ENCODE measurements at regions not wholly inside any gene's neighbourhood (a gene's known extent, or its start where the extent isn't known, plus 50 kb on each side); places are given as distances from the start of the nearest gene placed in this dataset.

GRCh38 chr20:6180531-6180930, 57.7 kb upstream of the FERMT1 start:
- TF ChIP-seq ZNF800 (CRISPR knock-in tag; IDR thresholded peaks at IDR 0.05) (no peak), ZNF773 (CRISPR knock-in tag; IDR thresholded peaks at IDR 0.05; ENCODE audit: borderline replicate concordance) (no peak), MXD1 (CRISPR knock-in tag; IDR thresholded peaks at IDR 0.05) (no peak), ESRRA (CRISPR knock-in tag; IDR thresholded peaks at IDR 0.05; ENCODE audit: low read depth) (no peak), ZNF101 (CRISPR knock-in tag; IDR thresholded peaks at IDR 0.05; ENCODE audit: borderline replicate concordance, low read depth) (no peak), BHLHE40 (IDR thresholded peaks at IDR 0.05; ENCODE audit: low read length) (no peak), ZMAT3 (CRISPR knock-in tag; conservative IDR thresholded peaks at IDR 0.05) (no peak), NFIB (CRISPR knock-in tag; IDR thresholded peaks at IDR 0.05; ENCODE audit: borderline replicate concordance) (no peak)
- H3K36me3 ChIP-seq (replicated peaks in 1 of 2; ENCODE audit: control insufficient read depth in 1 of 2, insufficient read depth in 2 of 2, low read length in 2 of 2), result no peaks in the 10 kb centered on the region
- 22% methylated on average over 4 of the region's 4 CpGs for WGBS (ENCODE audit: low lambda C conversion rate)
- H3K9me3 ChIP-seq (ENCODE audit: low read length), result no peaks in the 10 kb centered on the region
- no peak overlapping the region for H3K4me2 ChIP-seq (ENCODE audit: low read depth, low read length)
- ATAC-seq, result no peak
- FAIRE-seq, result no peak
- intact Hi-C loops (cut with micrococcal nuclease; ENCODE audit: unreplicated experiment) (no loop called here), in situ Hi-C loops (cut with HindIII; ENCODE audit: extremely low pct_ligation_motif_present, low pct_unique_long_range_greater_than_20kb) (no loop called here)
- no peak for DNase-seq (ENCODE audit: low spot score)
- H2AFZ ChIP-seq (ENCODE audit: low read length), result no peak overlapping the region
- POLR2A ChIA-PET, result no interaction called here
- H3K9ac ChIP-seq (ENCODE audit: insufficient read depth, low read depth, low read length), result no peak overlapping the region
- no peaks in the 10 kb centered on the region for H3K4me1 ChIP-seq (ENCODE audit: insufficient read depth, low read length)
- H3K4me3 ChIP-seq (replicated peaks in 1 of 3; ENCODE audit: insufficient read depth in 1 of 3, low read depth in 2 of 3, low read length in 3 of 3), result no peak overlapping the region
- H3K27me3 ChIP-seq (ENCODE audit: control insufficient read depth in 1 of 2, insufficient read depth in 2 of 2, low read length in 2 of 2), result no peaks in the 10 kb centered on the region
- CTCF ChIA-PET (ENCODE audit: low intra/inter-chr PET ratio, low total read pairs), result no interaction called here
- no peaks in the 10 kb centered on the region for H3K79me2 ChIP-seq (ENCODE audit: insufficient read depth, low read length)
- no TSS peak for BruUV-seq (replicated peaks)
- H3K27ac ChIP-seq (ENCODE audit: extremely low read length, insufficient read depth, low read length), result no peak overlapping the region
- no peaks in the 10 kb centered on the region for H4K20me1 ChIP-seq (ENCODE audit: insufficient read depth, low read length)
